Hepatocyte (in vitro differentiated cells): ENCODE measurements at regions not wholly inside any gene's neighbourhood (a gene's known extent, or its start where the extent isn't known, plus 50 kb on each side); places are given as distances from the start of the nearest gene placed in this dataset.
"Not testable (repeated sequence)": the region's sequence is repeated elsewhere in the genome, so short reads cannot be mapped to it uniquely, and the experiment has no call there.

ENCODE experiments used
- EZH2 ChIP-seq: fragments of 200-600 bp; sonication (generic); IDR thresholded peaks from 2 replicates; pipeline ENCODE4 v1.6.1; 2016; ENCODE audit warnings: antibody characterized with exemption, mild to moderate bottlenecking, borderline replicate concordance
- EZH2phosphoT487 ChIP-seq: fragments of 200-600 bp; sonication (generic); IDR thresholded peaks from one replicate; pipeline ENCODE4 v1.6.1; 2018; ENCODE audit warnings: antibody characterized with exemption, mild to moderate bottlenecking, low read depth, moderate library complexity; ENCODE audit not compliant: unreplicated experiment, severe bottlenecking
- TF ChIP-seq, protein P1 (sequence below): fragments of 200-600 bp; sonication (generic); IDR thresholded peaks from 2 replicates; pipeline ENCODE4 v1.5.1; 2016; ENCODE audit warnings: antibody characterized with exemption, mild to moderate bottlenecking; ENCODE audit not compliant: poor library complexity

DNA sequence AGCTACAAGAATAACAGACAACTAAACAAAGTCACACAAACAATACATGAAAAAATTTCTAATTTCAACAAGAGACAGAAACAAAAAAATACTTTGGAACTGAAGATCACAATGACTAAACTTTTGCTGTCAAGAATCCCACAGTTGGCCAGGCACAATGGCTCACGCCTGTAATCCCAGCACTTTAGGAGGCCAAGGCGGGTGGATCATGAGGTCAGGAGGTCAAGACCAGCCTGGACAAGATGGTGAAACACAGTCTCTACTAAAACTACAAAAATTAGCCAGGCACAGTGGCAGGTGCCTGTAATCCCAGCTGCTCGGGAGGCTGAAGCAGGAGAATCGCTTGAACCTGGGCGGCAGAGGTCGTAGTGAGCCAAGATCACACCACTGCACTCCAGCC is 861.6 kb downstream of the UQCRFS1 start:
- TF ChIP-seq EZH2, EZH2phosphoT487: not testable (repeated sequence)
- TF ChIP-seq, protein P1, sequence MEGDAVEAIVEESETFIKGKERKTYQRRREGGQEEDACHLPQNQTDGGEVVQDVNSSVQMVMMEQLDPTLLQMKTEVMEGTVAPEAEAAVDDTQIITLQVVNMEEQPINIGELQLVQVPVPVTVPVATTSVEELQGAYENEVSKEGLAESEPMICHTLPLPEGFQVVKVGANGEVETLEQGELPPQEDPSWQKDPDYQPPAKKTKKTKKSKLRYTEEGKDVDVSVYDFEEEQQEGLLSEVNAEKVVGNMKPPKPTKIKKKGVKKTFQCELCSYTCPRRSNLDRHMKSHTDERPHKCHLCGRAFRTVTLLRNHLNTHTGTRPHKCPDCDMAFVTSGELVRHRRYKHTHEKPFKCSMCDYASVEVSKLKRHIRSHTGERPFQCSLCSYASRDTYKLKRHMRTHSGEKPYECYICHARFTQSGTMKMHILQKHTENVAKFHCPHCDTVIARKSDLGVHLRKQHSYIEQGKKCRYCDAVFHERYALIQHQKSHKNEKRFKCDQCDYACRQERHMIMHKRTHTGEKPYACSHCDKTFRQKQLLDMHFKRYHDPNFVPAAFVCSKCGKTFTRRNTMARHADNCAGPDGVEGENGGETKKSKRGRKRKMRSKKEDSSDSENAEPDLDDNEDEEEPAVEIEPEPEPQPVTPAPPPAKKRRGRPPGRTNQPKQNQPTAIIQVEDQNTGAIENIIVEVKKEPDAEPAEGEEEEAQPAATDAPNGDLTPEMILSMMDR, result not testable (repeated sequence)
